ENCODE measurements at regions not wholly inside any gene's neighbourhood (a gene's known extent, or its start where the extent isn't known, plus 50 kb on each side); places are given as distances from the start of the nearest gene placed in this dataset.

- TF ChIP-seq CTCF (IDR thresholded peaks at IDR 0.05; ENCODE audit: poor library complexity, severe bottlenecking): no peak
- TF ChIP-seq POLR2AphosphoS5 (IDR thresholded peaks at IDR 0.05): no peak
- TF ChIP-seq RAD21 (conservative IDR thresholded peaks at IDR 0.05): no peak
- TF ChIP-seq EZH2 (IDR thresholded peaks at IDR 0.05; ENCODE audit: borderline replicate concordance, insufficient read depth, low read length, poor library complexity, severe bottlenecking): no peak
- TF ChIP-seq EP300 (conservative IDR thresholded peaks at IDR 0.05; ENCODE audit: poor library complexity, severe bottlenecking): no peak
- no peak for TF ChIP-seq SMC3 (conservative IDR thresholded peaks at IDR 0.05; ENCODE audit: poor library complexity)
- no peak for TF ChIP-seq REST (IDR thresholded peaks at IDR 0.05; ENCODE audit: borderline replicate concordance)
- TF ChIP-seq TAF1 (IDR thresholded peaks at IDR 0.05; ENCODE audit: low read depth): no peak
Observed at GRCh38 chr2:133791191-133791590, 222.9 kb upstream of the NCKAP5 start.
